HK-2 (cell line): ENCODE measurements at regions not wholly inside any gene's neighbourhood (a gene's known extent, or its start where the extent isn't known, plus 50 kb on each side); places are given as distances from the start of the nearest gene placed in this dataset.

Experiments
- DNase-seq: peaks from one replicate; pipeline ENCODE4 v3.0.0-alpha.2; 2018; ENCODE audit not compliant: unreplicated experiment

DNA sequence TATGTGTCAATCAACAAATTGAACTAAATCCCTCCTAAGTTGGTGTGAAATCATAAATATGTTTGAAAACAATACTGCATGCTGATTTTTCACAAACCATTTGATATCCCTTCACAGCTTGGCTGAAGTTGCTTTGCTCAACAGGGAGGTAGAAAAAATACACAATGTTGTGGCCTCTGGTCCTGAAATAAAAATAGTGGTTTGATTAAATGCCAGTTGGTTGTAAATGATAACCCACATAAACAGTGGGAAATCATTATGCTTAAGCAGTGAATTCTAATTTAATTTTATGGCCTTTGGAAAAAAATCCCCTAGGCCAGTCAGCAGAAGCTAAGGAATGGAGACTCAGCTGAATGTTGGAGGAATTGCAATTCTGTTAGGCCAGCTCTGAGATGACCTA lies 359.4 kb upstream of the CWC22 start:
- DNase-seq: no peak

DNA sequence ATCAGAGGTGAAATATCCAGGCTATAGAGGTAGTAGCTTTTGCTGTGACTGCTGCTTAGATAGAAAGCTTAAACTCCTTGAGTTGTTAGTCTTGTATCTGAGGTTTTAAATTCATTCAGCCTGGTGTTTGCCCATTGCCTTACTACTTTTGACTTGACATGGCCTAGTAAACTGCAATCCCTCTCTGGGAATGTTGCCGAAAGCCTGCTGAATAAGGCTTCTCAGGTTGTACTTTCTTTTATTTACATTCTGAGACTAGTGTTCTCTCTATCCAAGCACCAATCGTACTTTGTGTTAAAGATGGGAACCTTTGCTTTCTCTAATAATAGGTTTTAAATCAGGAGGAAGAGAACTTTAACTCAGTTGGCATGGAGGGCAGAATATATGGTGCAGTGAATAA lies 357.6 kb upstream of the CWC22 start:
- no peak for DNase-seq

DNA sequence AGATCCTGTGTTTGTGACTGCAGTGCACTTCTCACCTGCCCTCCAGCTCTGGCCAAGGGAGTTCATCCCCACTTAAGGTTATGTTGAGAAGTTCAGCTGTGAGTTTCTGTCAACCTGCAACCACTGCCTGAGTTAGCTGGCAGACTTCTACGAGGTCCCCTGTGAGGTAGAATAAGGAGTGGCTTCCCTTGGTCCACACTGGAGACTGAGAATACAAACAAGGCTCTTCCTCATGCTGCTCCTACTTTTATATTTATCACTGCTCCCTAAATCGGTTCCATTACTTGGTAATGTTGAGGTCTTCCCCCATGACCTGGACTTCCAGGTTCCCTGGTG lies 353.2 kb upstream of the CWC22 start:
- DNase-seq: no peak

DNA sequence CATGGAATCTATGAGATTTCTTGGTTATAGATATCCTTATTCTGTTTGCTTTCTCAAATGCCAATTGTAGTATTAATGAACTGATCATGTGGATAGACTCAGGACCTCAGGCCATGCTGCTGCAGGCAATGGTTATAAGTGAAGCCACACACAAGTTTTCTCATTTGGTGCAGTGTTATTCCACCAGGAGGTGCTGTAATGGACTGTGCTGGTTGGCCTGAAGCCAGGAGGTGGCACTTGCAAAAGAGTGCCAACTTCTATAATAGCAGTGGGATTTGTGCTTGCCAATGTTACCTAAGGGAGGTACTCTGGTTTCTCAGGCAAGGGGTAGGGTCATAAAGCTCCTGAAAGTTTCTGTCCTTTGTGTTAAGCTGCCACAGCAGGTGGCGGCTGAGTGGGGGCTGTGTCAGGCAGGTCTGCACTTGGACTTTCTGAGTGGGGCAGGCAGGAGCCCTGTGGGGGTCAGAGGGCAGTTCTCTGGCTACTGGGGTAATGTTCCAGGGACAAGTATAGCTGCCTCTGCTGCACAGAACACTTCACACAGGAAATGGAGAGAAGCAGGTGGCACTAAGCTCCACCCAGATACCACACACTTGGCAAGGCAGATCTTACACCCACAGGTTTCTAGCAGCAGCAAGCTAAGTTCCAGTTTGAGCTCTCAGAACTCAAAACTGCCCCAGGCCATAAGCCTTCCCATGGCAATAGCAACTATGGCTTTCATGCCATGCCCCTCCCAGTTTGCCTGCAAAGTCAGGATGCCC lies 352.6 kb upstream of the CWC22 start:
- DNase-seq: no peak

DNA sequence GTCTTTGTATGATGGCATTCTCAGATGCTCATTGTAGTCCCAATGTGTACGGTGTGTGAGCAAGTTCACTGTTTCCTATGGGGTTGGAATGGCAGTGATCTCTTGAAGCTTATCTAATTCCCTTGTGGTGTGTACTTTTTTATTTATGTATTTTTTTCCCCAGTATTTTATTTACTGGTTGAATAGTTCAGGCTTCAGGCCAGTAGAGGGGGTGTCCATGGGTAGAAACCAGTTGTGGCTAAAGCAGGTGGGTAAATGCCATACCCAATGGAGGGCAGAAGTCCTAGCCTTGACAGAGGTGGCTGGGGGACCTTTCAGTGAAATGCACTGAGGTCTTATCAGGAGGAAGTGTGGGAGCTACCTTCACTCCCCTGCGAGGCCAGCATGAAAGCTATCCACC lies 351.4 kb upstream of the CWC22 start:
- no peak for DNase-seq

DNA sequence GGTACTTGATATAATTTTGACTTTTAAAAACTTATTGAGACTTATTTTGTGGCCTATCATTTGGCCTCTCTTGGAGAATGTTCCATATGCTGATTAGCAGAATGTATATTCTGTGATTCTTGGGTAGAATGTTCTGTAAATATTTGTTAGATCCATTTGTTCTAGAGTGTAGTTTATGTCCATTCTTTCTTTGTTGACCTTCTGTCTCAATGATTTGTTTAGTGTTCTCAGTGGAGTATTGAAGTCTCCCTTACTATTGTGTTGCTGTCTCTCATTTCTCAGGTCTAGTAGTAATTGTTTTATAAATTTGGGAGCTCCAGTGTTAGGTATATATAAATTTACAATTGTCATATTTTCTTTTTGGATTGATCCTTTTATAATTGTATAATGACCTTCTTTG lies 349.6 kb upstream of the CWC22 start:
- no peak for DNase-seq

DNA sequence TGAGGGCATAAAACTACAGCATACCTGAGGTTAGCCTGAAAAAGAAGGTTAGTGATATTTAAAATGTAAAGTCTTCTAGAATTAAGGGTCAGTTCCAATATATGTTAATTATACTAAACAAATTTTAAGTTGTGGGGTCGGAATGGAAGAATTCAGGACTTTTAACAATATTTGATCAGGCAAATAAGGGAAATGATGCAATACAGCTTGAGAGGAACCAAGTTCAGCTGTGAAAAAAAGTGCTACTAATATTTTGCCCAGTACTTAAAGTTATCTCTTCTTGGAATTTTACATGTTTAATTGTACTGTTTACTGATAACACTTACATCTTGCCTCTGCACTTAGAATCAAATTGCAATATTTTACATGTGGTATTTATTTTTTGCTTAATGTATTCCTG lies 345.5 kb upstream of the CWC22 start:
- no peak for DNase-seq

DNA sequence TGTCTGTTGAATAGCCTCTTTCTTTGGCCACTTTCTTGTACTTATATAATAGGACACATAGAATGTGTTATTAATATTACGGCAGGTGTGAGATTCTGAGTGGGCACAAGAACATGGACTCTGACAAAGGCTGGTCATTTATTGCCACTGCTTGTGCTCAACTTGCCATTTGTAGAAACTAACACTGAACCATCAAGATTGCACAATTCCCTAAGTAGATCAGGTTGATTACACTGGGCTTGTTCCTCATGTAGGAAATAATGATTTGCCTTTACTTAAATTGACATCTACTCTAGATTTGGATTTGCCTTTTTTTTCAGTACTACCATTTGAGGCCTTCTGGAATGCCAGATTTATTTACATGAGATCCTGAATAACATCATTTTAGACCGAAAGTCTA lies 342.7 kb upstream of the CWC22 start:
- no peak for DNase-seq

DNA sequence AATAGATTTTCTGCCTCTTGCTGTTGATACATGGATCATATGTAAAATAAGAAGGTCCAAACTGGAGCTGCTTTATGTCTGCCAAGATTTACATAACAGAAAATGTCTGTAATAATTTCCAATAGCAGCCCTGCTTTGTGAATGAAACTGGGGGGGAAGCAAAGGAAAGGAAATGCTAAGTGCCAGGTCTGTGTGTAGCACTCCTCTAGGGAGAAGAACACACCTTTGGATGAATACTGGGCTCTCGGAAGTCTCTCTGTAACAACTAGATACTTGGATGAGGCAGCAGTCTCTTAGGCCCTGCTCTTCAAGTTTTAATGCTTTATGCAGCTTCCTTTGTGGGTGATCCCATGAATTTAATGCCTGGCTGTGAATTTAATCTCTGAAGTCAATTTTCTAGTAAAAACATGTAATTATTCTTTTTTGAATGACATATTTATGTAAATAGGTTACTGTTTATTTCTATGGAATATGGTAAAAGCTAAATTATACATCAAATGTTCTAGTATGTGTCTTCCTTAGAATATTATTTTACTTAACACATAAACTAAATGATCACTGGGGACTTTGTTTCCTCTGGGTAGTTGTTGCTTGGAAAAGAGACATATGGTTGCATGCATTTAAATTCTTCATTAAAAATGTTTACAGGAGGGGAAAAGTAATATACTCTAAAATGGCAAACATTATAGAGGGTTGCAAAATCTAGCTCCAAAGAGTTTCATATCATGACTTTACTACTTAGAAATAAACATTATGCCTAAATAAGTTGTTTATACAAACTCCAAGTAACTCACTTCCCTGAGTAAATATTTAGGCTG lies 336.6 kb upstream of the CWC22 start:
- no peak for DNase-seq

DNA sequence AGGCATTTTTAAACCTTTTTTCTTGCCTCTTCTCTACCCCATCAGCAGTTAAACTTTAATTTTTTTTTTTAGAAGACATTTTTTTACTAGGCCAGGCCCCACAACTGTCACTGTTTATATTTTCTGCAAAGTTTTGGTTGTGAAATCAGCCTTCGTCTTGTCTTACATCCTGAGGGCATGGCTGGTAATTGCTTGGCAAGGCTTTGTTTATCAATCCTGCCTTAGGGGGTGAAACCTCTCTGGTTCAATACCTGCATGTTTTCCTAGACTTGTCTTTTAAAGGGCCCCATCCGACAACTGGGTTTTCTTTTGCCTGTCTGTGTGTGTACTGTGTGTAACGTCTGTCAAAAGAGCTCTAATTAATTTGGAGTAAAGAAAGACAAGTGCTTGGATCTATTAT lies 330.0 kb upstream of the CWC22 start:
- no peak for DNase-seq

DNA sequence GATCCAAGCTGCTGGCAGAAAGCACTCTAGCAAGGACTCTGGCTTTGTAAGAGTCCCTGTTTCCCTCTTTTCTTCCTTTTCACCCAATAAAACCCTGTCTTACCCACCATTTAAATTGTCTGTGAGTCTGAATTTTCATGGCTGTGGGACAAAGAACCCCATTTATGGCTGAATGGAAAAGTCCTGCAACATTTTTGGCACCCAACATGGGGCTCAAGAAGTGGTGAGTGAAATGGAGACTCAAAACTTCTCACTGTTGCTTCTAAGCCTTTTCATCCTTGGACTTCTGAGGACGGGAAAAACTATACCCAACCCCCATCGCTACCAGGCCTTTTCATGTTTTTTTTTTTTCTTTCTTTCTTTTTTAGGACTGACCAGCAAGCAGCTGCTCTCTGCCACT lies 329.5 kb upstream of the CWC22 start:
- DNase-seq: no peak

DNA sequence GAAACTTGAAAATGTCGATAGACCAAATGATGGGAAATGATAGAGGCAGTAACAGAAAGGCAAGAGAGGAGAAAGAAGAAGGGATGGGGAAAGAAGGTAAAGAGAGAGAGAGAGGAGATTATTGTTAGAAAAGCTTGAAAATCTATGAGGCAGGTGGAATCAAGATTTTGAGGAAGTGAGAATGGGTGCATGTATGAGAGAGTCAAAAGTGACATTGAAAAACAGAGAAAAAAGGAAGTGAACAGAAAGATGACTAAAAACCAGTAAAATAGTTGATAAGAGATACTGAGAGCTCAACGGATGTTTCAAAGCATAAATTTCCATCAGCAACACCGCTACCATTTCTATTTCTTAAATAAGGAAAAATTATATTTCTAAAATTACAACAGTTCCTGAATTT lies 327.4 kb upstream of the CWC22 start:
- no peak for DNase-seq

DNA sequence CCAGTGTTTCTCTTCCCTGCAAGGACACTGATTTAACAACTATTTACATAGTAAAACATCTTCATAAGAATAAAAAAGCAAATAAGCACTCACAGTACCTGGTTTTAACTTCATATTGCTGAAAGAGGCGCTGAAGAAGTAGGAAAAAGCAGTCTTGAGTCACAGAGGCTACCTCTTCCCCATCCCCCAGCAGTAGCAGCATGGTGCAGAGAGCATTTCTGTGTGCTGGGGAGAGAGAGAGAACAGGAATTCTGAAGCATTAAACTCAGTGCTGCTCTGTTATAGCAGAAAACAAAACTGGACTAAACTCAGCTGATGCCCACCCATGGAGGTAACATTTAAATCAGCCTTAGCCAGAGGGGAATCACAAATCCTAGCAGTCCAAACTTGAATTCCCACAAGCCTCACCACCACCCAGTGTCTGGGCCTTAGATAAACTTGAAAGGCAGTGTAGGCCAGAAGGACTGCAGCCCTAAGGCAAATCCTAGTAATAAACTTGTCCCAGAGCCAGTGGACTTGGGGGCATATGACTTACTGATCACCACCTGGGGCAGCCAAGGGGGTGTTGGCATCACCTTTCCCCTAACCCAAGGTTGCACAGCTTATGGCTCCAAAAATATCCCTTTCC lies 321.8 kb upstream of the CWC22 start:
- DNase-seq: no peak

DNA sequence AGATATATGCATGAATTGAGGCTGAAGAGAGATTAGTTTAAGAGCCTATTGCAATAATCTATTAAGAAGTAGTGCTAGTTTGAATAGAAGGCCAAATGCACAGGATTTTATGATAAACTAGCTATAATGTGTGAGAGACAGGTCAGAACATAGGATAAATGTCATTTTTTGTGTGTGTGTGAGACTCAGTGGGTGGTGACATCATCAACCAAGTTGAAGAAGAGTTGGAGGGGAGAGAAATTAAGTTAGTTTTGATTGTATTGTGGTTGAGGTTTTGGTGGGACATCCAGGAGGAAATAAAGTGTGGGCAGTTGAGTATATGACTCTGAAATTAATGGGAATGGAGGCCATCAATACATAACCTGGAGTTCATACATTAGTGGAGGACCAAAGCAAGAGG lies 320.1 kb upstream of the CWC22 start:
- DNase-seq: no peak

DNA sequence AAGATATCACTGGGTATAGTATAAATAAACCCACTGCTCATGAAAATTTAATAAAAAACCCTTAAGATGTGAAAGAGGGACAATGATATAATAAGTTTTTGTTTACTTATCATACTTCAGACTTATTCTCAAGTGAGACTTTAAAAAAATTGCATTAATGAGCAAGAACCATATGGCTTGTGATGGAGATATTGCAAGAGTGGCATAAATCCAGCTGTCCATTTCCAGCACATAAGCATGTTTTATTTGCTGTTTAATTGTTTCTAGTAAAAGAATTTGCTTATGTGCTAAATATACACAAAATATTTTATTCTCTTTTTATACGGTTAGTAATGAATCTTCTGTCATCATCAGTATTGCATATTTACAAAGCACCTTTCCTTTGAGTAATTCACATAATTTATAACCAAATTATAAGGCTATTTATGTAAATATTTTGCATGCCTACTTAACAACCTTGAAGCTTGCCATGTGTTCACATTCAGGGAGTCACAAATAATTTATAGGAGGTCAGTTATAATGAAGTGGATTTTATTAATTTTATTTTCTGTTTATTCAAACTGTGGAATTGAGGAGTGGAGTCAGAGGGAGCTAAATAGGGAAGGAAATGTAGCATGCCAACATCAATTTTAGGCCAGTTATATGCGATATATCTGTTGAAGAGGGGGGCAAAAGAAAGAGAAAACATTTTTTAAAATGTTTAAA lies 318.5 kb upstream of the CWC22 start:
- DNase-seq: no peak

DNA sequence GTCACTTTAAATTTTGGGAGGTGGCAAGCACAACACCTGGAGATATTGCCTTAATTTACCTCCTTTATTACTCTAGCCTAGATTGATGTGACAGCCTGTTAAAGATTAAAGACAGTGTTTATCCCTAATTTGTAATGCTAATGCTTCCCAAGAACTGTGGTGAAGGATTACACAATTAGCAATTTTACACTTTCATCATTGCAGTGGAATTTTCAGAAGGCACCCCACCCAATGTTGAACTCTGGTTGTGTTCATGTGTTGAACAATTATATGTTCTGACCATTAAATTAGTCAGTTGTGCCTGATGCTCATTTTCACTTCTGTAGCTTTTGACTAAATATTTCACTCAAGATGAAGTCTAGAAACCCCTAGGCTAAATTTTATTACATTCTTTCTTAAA lies 317.1 kb upstream of the CWC22 start:
- no peak for DNase-seq

DNA sequence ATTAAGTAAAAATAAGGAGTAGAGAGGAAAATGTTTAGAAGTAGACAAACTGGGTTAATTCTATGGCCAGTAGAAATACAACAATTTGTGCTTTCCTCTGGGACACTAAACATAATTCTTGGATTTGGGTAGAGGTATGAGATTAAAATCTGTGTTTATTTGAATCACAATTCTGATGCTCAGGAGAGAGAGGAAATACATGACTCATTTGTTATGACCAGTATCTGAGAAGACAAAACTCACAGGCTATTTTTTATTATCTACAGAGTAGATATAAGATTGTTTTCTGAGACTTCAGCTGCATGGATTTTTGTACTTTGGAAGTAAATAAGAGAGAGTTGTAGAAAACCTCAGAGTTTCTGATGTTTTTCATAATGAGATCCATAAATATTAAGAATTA lies 315.7 kb upstream of the CWC22 start:
- no peak for DNase-seq

DNA sequence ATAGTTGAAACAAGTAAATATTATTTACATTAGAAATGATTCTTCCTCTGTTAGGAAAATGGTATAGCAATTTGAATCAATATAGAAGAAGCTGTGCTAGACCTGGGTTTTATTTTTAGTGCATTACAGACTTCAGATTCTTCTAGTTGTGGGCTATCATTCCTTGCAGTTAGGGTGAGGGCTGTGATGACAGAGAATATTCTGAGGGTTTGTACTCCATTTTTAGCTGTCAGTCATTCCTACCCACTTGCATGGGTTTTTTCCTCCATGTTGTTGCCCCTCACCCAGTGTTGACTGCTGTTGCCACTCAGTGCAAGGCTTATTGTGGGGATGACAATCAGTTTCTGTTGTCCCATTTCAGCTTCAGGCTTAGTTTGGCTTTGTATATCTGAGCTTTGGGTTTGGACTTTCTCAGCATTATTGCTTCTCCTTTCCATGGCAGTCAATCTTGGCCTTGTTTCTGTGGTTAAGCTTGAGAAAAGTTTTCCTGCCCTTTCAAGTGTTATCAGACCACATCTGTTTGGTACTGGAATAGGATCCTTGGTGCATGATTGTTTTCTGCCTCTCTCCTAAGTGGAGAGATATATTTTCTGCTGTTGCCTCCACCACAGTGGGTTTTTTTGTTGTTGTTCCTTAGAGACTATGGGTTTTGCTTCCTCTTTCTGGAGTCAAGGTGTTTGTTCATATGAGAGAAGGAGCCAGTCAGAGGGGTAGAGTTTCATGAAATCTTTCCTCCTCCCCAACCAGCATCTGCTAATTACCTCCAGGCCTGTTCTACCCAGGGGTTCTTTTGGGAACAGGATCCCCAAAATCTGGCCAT lies 312.7 kb upstream of the CWC22 start:
- no peak for DNase-seq

DNA sequence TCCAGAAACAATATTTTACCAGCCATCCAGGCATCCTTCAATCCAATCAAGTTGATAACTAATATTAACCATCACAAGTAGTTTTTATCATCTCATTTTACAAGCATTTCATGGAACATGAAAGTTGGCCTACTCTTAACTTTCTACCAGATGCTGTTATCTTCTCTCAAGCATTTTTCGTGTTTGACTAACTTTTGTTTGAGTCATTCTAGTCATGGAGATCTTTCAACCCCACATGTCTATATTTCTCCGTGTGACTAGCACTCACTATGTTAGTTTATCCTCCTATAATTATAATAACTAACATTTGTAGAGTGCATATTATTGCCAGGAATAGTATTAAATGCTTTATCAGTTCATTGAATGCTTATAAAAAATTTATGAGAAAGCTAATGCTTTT lies 307.0 kb upstream of the CWC22 start:
- no peak for DNase-seq

DNA sequence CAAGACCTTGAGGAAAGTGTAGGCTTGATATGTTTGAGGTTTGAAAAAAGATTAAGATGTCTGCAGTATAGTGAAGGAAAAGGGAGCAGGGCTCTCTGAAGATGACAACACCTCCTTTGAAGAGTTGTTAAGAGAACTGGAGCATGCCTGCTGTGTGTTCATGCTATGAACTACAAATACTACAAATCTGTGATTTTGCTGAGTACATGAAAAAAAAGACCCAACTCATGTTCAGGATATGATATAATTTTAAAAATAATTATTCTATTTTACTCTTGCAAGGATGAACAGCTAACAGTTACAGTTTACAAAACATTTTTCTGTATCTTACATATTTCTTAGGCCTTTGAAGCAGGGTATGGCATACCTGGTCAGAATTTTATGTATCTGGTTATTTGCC lies 305.4 kb upstream of the CWC22 start:
- DNase-seq: no peak

DNA sequence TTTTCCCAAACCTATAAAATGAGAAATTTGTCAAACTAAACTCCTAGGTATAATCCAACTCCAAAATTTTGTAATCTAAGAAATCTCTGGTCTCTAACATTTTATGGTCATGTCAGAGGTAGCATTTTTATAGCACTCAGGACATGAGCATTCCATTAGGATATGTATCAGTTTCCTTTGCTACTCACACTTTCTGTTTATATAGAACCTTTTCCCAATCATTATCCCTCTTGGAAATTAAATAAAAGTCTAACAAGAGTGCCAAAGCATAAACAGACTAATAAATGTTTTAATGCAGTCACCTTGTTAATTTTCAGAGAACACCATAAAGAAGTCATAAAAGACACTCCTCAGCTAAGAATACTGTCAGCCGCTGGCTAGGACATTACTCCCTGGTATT lies 300.0 kb upstream of the CWC22 start:
- DNase-seq: no peak

DNA sequence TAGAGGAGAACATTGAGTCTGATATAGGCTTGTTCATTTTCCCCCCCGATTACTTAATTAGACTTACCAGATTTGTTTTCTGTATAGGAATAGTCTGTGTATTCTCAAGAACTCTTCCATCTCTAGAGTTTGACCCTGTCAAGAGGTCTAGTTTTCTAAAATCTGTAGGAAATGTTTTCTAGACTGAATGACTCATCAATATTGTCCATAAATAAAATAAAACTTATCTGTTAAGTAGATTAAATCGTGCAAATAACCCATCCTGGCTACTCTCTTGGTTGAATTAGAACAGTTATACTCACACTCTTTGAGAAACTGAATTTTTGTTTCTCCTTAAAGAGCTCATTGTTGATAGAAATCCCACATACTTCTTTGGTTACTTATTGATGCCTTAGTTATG lies 299.2 kb upstream of the CWC22 start:
- no peak for DNase-seq
